ENCODE measurements at regions not wholly inside any gene's neighbourhood (a gene's known extent, or its start where the extent isn't known, plus 50 kb on each side); places are given as distances from the start of the nearest gene placed in this dataset.

DNA sequence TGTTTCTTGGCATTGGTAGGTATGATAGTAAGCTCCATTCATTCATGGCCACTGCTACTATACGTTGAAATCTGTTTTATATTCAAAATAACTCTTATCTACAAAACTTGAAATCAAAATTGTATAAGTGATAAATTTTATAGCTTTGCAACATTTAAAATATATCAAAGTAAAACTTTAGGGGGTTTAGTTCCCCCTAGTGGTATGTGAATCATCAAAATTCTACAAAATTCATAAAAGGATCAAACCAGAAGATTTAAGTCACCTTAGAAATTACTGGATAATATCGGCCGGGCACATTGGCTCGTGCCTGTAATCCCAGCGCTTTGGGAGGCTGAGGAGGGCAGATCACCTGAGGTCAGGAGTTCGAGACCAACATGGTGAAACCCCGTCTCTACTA lies 243.0 kb upstream of the CDH18 start (continued):
- TF ChIP-seq CREM (CRISPR knock-in tag; IDR thresholded peaks at IDR 0.05) (no peak), NFATC4 (CRISPR knock-in tag; IDR thresholded peaks at IDR 0.05) (no peak), MXD4 (CRISPR knock-in tag; IDR thresholded peaks at IDR 0.05; ENCODE audit: borderline replicate concordance) (no peak), NR2C2 (CRISPR knock-in tag; IDR thresholded peaks at IDR 0.05) (no peak), FOXJ3 (CRISPR knock-in tag; IDR thresholded peaks at IDR 0.05; ENCODE audit: borderline replicate concordance) (no peak), ATF2 (CRISPR knock-in tag; IDR thresholded peaks at IDR 0.05; ENCODE audit: borderline replicate concordance, low read depth) (no peak)
- TF ChIP-seq, protein P1, sequence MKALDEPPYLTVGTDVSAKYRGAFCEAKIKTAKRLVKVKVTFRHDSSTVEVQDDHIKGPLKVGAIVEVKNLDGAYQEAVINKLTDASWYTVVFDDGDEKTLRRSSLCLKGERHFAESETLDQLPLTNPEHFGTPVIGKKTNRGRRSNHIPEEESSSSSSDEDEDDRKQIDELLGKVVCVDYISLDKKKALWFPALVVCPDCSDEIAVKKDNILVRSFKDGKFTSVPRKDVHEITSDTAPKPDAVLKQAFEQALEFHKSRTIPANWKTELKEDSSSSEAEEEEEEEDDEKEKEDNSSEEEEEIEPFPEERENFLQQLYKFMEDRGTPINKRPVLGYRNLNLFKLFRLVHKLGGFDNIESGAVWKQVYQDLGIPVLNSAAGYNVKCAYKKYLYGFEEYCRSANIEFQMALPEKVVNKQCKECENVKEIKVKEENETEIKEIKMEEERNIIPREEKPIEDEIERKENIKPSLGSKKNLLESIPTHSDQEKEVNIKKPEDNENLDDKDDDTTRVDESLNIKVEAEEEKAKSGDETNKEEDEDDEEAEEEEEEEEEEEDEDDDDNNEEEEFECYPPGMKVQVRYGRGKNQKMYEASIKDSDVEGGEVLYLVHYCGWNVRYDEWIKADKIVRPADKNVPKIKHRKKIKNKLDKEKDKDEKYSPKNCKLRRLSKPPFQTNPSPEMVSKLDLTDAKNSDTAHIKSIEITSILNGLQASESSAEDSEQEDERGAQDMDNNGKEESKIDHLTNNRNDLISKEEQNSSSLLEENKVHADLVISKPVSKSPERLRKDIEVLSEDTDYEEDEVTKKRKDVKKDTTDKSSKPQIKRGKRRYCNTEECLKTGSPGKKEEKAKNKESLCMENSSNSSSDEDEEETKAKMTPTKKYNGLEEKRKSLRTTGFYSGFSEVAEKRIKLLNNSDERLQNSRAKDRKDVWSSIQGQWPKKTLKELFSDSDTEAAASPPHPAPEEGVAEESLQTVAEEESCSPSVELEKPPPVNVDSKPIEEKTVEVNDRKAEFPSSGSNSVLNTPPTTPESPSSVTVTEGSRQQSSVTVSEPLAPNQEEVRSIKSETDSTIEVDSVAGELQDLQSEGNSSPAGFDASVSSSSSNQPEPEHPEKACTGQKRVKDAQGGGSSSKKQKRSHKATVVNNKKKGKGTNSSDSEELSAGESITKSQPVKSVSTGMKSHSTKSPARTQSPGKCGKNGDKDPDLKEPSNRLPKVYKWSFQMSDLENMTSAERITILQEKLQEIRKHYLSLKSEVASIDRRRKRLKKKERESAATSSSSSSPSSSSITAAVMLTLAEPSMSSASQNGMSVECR (CRISPR knock-in tag; IDR thresholded peaks at IDR 0.05; ENCODE audit: borderline replicate concordance) = no peak

- no peak overlapping the region for H3K4me3 Mint-ChIP-seq
- DNase-seq (ENCODE audit: low spot score) = no peak
- POLR2A ChIA-PET = no interaction called here
- H3K4me1 Mint-ChIP-seq = no peaks in the 10 kb centered on the region
- no peaks in the 10 kb centered on the region for H3K36me3 Mint-ChIP-seq
- H3K27me3 Mint-ChIP-seq (ENCODE audit: low read depth) = no peaks in the 10 kb centered on the region
- no peaks in the 10 kb centered on the region; the same call in 1 of the 2 replicates for H3K9me3 Mint-ChIP-seq
- CTCF ChIA-PET = no interaction called here
- no peak for ATAC-seq
- H3K27ac Mint-ChIP-seq = no peak overlapping the region
- TF ChIP-seq, protein P2, sequence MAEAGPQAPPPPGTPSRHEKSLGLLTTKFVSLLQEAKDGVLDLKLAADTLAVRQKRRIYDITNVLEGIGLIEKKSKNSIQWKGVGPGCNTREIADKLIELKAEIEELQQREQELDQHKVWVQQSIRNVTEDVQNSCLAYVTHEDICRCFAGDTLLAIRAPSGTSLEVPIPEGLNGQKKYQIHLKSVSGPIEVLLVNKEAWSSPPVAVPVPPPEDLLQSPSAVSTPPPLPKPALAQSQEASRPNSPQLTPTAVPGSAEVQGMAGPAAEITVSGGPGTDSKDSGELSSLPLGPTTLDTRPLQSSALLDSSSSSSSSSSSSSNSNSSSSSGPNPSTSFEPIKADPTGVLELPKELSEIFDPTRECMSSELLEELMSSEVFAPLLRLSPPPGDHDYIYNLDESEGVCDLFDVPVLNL (CRISPR knock-in tag; IDR thresholded peaks at IDR 0.05; ENCODE audit: borderline replicate concordance, low read depth) = no peak
- TF ChIP-seq, protein P3, sequence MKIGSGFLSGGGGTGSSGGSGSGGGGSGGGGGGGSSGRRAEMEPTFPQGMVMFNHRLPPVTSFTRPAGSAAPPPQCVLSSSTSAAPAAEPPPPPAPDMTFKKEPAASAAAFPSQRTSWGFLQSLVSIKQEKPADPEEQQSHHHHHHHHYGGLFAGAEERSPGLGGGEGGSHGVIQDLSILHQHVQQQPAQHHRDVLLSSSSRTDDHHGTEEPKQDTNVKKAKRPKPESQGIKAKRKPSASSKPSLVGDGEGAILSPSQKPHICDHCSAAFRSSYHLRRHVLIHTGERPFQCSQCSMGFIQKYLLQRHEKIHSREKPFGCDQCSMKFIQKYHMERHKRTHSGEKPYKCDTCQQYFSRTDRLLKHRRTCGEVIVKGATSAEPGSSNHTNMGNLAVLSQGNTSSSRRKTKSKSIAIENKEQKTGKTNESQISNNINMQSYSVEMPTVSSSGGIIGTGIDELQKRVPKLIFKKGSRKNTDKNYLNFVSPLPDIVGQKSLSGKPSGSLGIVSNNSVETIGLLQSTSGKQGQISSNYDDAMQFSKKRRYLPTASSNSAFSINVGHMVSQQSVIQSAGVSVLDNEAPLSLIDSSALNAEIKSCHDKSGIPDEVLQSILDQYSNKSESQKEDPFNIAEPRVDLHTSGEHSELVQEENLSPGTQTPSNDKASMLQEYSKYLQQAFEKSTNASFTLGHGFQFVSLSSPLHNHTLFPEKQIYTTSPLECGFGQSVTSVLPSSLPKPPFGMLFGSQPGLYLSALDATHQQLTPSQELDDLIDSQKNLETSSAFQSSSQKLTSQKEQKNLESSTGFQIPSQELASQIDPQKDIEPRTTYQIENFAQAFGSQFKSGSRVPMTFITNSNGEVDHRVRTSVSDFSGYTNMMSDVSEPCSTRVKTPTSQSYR (CRISPR knock-in tag; IDR thresholded peaks at IDR 0.05) = no peak
- TF ChIP-seq ZNF232 (CRISPR knock-in tag; IDR thresholded peaks at IDR 0.05) (no peak), JUN (CRISPR knock-in tag; IDR thresholded peaks at IDR 0.05) (no peak), ELF4 (CRISPR knock-in tag; IDR thresholded peaks at IDR 0.05; ENCODE audit: low read depth) (no peak), ZNF121 (CRISPR knock-in tag; IDR thresholded peaks at IDR 0.05) (no peak), ZNF396 (CRISPR knock-in tag; IDR thresholded peaks at IDR 0.05; ENCODE audit: borderline replicate concordance) (no peak), JAZF1 (CRISPR knock-in tag; IDR thresholded peaks at IDR 0.05) (no peak), IRF1 (CRISPR knock-in tag; IDR thresholded peaks at IDR 0.05) (no peak), ZNF423 (CRISPR knock-in tag; IDR thresholded peaks at IDR 0.05) (no peak), IRF2 (CRISPR knock-in tag; IDR thresholded peaks at IDR 0.05; ENCODE audit: borderline replicate concordance, low read depth) (no peak), NFATC4 (CRISPR knock-in tag; IDR thresholded peaks at IDR 0.05) (no peak)
- TF ChIP-seq, protein P4, sequence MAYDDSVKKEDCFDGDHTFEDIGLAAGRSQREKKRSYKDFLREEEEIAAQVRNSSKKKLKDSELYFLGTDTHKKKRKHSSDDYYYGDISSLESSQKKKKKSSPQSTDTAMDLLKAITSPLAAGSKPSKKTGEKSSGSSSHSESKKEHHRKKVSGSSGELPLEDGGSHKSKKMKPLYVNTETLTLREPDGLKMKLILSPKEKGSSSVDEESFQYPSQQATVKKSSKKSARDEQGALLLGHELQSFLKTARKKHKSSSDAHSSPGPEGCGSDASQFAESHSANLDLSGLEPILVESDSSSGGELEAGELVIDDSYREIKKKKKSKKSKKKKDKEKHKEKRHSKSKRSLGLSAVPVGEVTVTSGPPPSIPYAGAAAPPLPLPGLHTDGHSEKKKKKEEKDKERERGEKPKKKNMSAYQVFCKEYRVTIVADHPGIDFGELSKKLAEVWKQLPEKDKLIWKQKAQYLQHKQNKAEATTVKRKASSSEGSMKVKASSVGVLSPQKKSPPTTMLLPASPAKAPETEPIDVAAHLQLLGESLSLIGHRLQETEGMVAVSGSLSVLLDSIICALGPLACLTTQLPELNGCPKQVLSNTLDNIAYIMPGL (CRISPR knock-in tag; IDR thresholded peaks at IDR 0.05) = no peak
- TF ChIP-seq, protein P5, sequence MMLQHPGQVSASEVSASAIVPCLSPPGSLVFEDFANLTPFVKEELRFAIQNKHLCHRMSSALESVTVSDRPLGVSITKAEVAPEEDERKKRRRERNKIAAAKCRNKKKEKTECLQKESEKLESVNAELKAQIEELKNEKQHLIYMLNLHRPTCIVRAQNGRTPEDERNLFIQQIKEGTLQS (CRISPR knock-in tag; conservative IDR thresholded peaks at IDR 0.05) = no peak
- TF ChIP-seq, protein P6, sequence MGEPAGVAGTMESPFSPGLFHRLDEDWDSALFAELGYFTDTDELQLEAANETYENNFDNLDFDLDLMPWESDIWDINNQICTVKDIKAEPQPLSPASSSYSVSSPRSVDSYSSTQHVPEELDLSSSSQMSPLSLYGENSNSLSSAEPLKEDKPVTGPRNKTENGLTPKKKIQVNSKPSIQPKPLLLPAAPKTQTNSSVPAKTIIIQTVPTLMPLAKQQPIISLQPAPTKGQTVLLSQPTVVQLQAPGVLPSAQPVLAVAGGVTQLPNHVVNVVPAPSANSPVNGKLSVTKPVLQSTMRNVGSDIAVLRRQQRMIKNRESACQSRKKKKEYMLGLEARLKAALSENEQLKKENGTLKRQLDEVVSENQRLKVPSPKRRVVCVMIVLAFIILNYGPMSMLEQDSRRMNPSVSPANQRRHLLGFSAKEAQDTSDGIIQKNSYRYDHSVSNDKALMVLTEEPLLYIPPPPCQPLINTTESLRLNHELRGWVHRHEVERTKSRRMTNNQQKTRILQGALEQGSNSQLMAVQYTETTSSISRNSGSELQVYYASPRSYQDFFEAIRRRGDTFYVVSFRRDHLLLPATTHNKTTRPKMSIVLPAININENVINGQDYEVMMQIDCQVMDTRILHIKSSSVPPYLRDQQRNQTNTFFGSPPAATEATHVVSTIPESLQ (CRISPR knock-in tag; IDR thresholded peaks at IDR 0.05) = no peak
These were observed 242.0 kb upstream of the CDH18 start for GRCh38 chr5:20230010-20230409.
